Type B pancreatic cell (in vitro differentiated cells): ENCODE measurements at regions not wholly inside any gene's neighbourhood (a gene's known extent, or its start where the extent isn't known, plus 50 kb on each side); places are given as distances from the start of the nearest gene placed in this dataset.

Experiments
- DNase-seq: peaks from one replicate; pipeline ENCODE4 v3.0.0; 2021; ENCODE audit warnings: mixed read lengths; ENCODE audit not compliant: unreplicated experiment; ENCODE audit errors: extremely low spot score
- H3K27ac Mint-ChIP-seq: 2 replicates; pipeline ENCODE4 v1.8.0; 2021; ENCODE audit warnings: mild to moderate bottlenecking, mixed read lengths
- H3K27me3 Mint-ChIP-seq: 2 replicates; pipeline ENCODE4 v1.8.0; 2021; ENCODE audit warnings: mixed read lengths
- H3K36me3 Mint-ChIP-seq: 2 replicates; pipeline ENCODE4 v1.8.0; 2021; ENCODE audit warnings: mixed read lengths
- H3K4me1 Mint-ChIP-seq: one replicate; pipeline ENCODE4 v1.8.0; 2021; ENCODE audit warnings: mixed read lengths; ENCODE audit not compliant: unreplicated experiment
- H3K4me3 Mint-ChIP-seq: 2 replicates; pipeline ENCODE4 v1.8.0; 2021; ENCODE audit warnings: mild to moderate bottlenecking, mixed read lengths
- H3K9me3 Mint-ChIP-seq: 2 replicates; pipeline ENCODE4 v1.8.0; 2021; ENCODE audit warnings: mixed read lengths
- CTCF ChIP-seq: fragments of 200-600 bp; sonication (generic); conservative IDR thresholded peaks from 2 replicates; pipeline ENCODE4 v1.5.0; 2021; ENCODE audit warnings: antibody characterized with exemption, mild to moderate bottlenecking

- no peak for DNase-seq
- no peak for TF ChIP-seq CTCF
- Mint-ChIP-seq H3K27me3 (peaks cover 17% of the 10 kb centered on the region), H3K9me3 (peaks cover under 1% of the 10 kb centered on the region), H3K4me3 (no peak overlapping the region), H3K36me3 (no peaks in the 10 kb centered on the region), H3K4me1 (peaks cover 22% of the 10 kb centered on the region), H3K27ac (no peak overlapping the region)
Measured at GRCh38 chr14:76581592-76581991, 179.7 kb upstream of the VASH1 start.

- Mint-ChIP-seq H3K27me3 (peaks cover 14% of the 10 kb centered on the region), H3K36me3 (no peaks in the 10 kb centered on the region)
Measured at GRCh38 chr14:76582447-76582846, 178.8 kb upstream of the VASH1 start.

GRCh38 chr14:76583174-76583573 lies 178.1 kb upstream of the VASH1 start:
- no peak for TF ChIP-seq CTCF
- H3K36me3 Mint-ChIP-seq = no peaks in the 10 kb centered on the region
- peaks cover 22% of the 10 kb centered on the region for H3K4me1 Mint-ChIP-seq
- DNase-seq = no peak
- H3K27me3 Mint-ChIP-seq = peaks cover 11% of the 10 kb centered on the region
- H3K27ac Mint-ChIP-seq = no peak overlapping the region
- no peak overlapping the region for H3K4me3 Mint-ChIP-seq
- no peaks in the 10 kb centered on the region for H3K9me3 Mint-ChIP-seq

More at GRCh38 chr14:76582447-76582846, 178.8 kb upstream of the VASH1 start:
- no peaks in the 10 kb centered on the region for H3K9me3 Mint-ChIP-seq
- no peak for TF ChIP-seq CTCF
- H3K4me3 Mint-ChIP-seq = no peak overlapping the region
- H3K4me1 Mint-ChIP-seq = peaks cover 22% of the 10 kb centered on the region
- H3K27ac Mint-ChIP-seq = no peak overlapping the region
- no peak for DNase-seq

- no peak overlapping the region for H3K27ac Mint-ChIP-seq
- peaks cover 11% of the 10 kb centered on the region for H3K27me3 Mint-ChIP-seq
- H3K4me1 Mint-ChIP-seq = peaks cover 22% of the 10 kb centered on the region
- no peaks in the 10 kb centered on the region for H3K9me3 Mint-ChIP-seq
- no peak overlapping the region for H3K4me3 Mint-ChIP-seq
- H3K36me3 Mint-ChIP-seq = no peaks in the 10 kb centered on the region
- no peak for DNase-seq
- no peak for TF ChIP-seq CTCF
Measured at GRCh38 chr14:76583805-76584204, 177.5 kb upstream of the VASH1 start.

- Mint-ChIP-seq H3K4me1 (peaks cover 22% of the 10 kb centered on the region), H3K9me3 (no peaks in the 10 kb centered on the region), H3K36me3 (no peaks in the 10 kb centered on the region), H3K4me3 (peak overlapping the region; percentile 53), H3K27me3 (peaks cover 11% of the 10 kb centered on the region), H3K27ac (no peak overlapping the region)
- TF ChIP-seq CTCF = no peak
- DNase-seq = no peak
Measured at GRCh38 chr14:76584271-76584702, 177.0 kb upstream of the VASH1 start.

GRCh38 chr14:76585616-76586015 lies 175.7 kb upstream of the VASH1 start:
- Mint-ChIP-seq H3K4me3 (no peak overlapping the region), H3K4me1 (peaks cover 22% of the 10 kb centered on the region), H3K36me3 (no peaks in the 10 kb centered on the region), H3K27ac (no peak overlapping the region), H3K27me3 (peaks cover 11% of the 10 kb centered on the region), H3K9me3 (no peaks in the 10 kb centered on the region)
- DNase-seq = no peak
- TF ChIP-seq CTCF = no peak
